OCI-LY3 (cell line): ENCODE measurements at regions not wholly inside any gene's neighbourhood (a gene's known extent, or its start where the extent isn't known, plus 50 kb on each side); places are given as distances from the start of the nearest gene placed in this dataset.

Source experiments
- EZH2phosphoT487 ChIP-seq: fragments of 200-600 bp; shearing (Covaris generic); IDR thresholded peaks from 2 replicates; pipeline ENCODE4 v1.6.1; 2018; ENCODE audit warnings: antibody characterized with exemption, mixed run types, low read depth
- TF ChIP-seq, protein P1 (sequence below): fragments of 200-600, 300-600 bp; sonication (generic); IDR thresholded peaks from 2 replicates; pipeline ENCODE4 v1.5.1; 2014; ENCODE audit warnings: antibody characterized with exemption, low read length, low read depth

DNA sequence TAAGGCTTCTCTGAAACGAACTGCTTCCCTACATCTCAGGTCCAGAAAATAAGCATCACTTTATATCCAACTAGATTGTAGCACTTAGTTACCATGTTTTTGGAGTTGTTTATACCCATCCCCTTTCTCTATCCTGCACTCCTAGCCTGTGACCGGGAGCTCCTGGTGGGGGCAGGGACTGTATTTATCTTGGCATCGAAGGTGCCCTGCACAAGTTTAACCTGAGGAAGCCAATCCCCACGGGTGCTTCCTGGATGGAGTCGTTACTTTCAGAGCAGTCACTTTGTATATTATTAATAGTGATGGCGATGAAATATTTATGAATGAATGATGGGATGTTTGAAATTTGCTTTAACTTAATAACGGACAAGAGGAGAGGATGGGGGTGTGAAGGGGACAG lies 73.9 kb downstream of the KLHDC7A start:
- TF ChIP-seq, protein P1, sequence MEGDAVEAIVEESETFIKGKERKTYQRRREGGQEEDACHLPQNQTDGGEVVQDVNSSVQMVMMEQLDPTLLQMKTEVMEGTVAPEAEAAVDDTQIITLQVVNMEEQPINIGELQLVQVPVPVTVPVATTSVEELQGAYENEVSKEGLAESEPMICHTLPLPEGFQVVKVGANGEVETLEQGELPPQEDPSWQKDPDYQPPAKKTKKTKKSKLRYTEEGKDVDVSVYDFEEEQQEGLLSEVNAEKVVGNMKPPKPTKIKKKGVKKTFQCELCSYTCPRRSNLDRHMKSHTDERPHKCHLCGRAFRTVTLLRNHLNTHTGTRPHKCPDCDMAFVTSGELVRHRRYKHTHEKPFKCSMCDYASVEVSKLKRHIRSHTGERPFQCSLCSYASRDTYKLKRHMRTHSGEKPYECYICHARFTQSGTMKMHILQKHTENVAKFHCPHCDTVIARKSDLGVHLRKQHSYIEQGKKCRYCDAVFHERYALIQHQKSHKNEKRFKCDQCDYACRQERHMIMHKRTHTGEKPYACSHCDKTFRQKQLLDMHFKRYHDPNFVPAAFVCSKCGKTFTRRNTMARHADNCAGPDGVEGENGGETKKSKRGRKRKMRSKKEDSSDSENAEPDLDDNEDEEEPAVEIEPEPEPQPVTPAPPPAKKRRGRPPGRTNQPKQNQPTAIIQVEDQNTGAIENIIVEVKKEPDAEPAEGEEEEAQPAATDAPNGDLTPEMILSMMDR, result no peak
- TF ChIP-seq EZH2phosphoT487, result no peak
